ENCODE measurements at regions not wholly inside any gene's neighbourhood (a gene's known extent, or its start where the extent isn't known, plus 50 kb on each side); places are given as distances from the start of the nearest gene placed in this dataset.

DNA sequence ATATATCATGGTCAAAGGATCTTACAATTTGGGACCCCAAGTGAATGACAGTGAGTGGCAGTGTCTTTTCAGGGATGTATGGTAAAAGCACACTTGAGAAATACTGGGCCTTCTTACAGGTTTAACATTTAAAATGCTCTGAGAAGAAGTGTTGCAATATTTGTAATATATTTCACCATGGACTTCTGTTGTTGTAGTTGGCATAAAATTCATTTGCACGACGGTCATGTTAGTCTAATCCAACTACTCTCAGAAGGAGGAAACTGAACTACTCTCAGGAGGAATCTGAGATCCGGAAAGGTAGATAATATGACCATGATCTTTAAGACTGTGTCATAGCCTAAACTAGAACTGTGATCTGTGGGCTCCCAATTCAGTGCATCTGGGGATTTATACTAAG lies 700.1 kb downstream of the HDGFL1 start:
- no peaks in the 10 kb centered on the region; a peak in 2 of 5 replicates for H3K9me3 Mint-ChIP-seq
- H3K4me1 Mint-ChIP-seq = 0 out of 4 replicates have a peak, but pooled peaks cover 0 to 2% of the 10 kb centered on the region in 2 experiments

More for the DNA sequence above, 700.1 kb downstream of the HDGFL1 start:
- Mint-ChIP-seq H3K36me3 (ENCODE audit: insufficient read depth in 1 of 3, low read depth in 3 of 3) (no peaks in the 10 kb centered on the region), H3K4me3 (no peak overlapping the region), H3K27ac (no peak overlapping the region), H3K27me3 (ENCODE audit: low read depth) (no peaks in the 10 kb centered on the region)
- H3K27ac ChIP-seq (ENCODE audit: insufficient read length, low read depth, low read length) = no peak overlapping the region
- H2AFZ ChIP-seq (ENCODE audit: low read length) = no peak overlapping the region
- H3K18ac ChIP-seq (ENCODE audit: insufficient read length, low read depth, low read length) = no peak overlapping the region
- no CpG with 5 or more reads among the region's 3 CpGs for WGBS (ENCODE audit: extremely low coverage, insufficient read length, low lambda C conversion rate)
- TF ChIP-seq, protein P1, sequence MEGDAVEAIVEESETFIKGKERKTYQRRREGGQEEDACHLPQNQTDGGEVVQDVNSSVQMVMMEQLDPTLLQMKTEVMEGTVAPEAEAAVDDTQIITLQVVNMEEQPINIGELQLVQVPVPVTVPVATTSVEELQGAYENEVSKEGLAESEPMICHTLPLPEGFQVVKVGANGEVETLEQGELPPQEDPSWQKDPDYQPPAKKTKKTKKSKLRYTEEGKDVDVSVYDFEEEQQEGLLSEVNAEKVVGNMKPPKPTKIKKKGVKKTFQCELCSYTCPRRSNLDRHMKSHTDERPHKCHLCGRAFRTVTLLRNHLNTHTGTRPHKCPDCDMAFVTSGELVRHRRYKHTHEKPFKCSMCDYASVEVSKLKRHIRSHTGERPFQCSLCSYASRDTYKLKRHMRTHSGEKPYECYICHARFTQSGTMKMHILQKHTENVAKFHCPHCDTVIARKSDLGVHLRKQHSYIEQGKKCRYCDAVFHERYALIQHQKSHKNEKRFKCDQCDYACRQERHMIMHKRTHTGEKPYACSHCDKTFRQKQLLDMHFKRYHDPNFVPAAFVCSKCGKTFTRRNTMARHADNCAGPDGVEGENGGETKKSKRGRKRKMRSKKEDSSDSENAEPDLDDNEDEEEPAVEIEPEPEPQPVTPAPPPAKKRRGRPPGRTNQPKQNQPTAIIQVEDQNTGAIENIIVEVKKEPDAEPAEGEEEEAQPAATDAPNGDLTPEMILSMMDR (conservative IDR thresholded peaks at IDR 0.05) = no peak
- no peak overlapping the region for H2AK5ac ChIP-seq (ENCODE audit: insufficient read length, low read length)
- H3K4me1 ChIP-seq (ENCODE audit: insufficient read depth, low read length) = no peaks in the 10 kb centered on the region
- no peak overlapping the region for H3K4ac ChIP-seq (ENCODE audit: low read depth, low read length)
- no peak overlapping the region for H4K8ac ChIP-seq (replicated peaks; ENCODE audit: insufficient read length, low read depth, low read length)
- H3K79me2 ChIP-seq (ENCODE audit: insufficient read depth, low read length) = no peaks in the 10 kb centered on the region
- DNase-seq = no peak
- no peak overlapping the region for H2BK20ac ChIP-seq (ENCODE audit: low read depth, low read length, poor library complexity, severe bottlenecking)
- no peak overlapping the region for H3K9ac ChIP-seq (ENCODE audit: extremely low read depth, insufficient read length, low read length)
- no peak overlapping the region for H3K56ac ChIP-seq (ENCODE audit: insufficient read length, low read depth, low read length)
- no peaks in the 10 kb centered on the region for H3K79me1 ChIP-seq (ENCODE audit: insufficient read depth, low read depth, low read length, poor library complexity, severe bottlenecking)
- H2BK12ac ChIP-seq (ENCODE audit: insufficient read length, low read depth, low read length) = no peak overlapping the region
- no peak overlapping the region for H2BK5ac ChIP-seq (ENCODE audit: insufficient read length, low read length)
- no peak overlapping the region for H2BK15ac ChIP-seq (ENCODE audit: low read depth, low read length)
- no peaks in the 10 kb centered on the region for H3K9me3 ChIP-seq (ENCODE audit: control insufficient read depth, low read depth, low read length)
- no peak overlapping the region for H2BK120ac ChIP-seq (ENCODE audit: low read depth, low read length, poor library complexity, severe bottlenecking)
- no peak overlapping the region for H3K23ac ChIP-seq (ENCODE audit: insufficient read length, low read depth, low read length)
- H4K5ac ChIP-seq (ENCODE audit: insufficient read length, low read depth, low read length) = no peak overlapping the region
- no peaks in the 10 kb centered on the region for H3K27me3 ChIP-seq (ENCODE audit: insufficient read depth, low read length)
- H3T11ph ChIP-seq (ENCODE audit: low read length) = no peak overlapping the region
- H3K14ac ChIP-seq (ENCODE audit: insufficient read depth, low read length) = no peak overlapping the region
- H3K23me2 ChIP-seq (ENCODE audit: insufficient read length, low read depth, low read length, poor library complexity, severe bottlenecking) = no peaks in the 10 kb centered on the region
- no peak overlapping the region for H4K91ac ChIP-seq (ENCODE audit: insufficient read length, low read depth, low read length)
- H3K4me2 ChIP-seq (ENCODE audit: insufficient read depth, insufficient read length, low read length) = no peak overlapping the region
- no peaks in the 10 kb centered on the region for H4K20me1 ChIP-seq (ENCODE audit: control insufficient read depth, insufficient read depth, insufficient read length)
